Activated CD8-positive, alpha-beta memory T cell treated with anti-CD3 and anti-CD28 coated beads for 4 hours (primary cell): ENCODE measurements at regions not wholly inside any gene's neighbourhood (a gene's known extent, or its start where the extent isn't known, plus 50 kb on each side); places are given as distances from the start of the nearest gene placed in this dataset.

Experiments
- DNase-seq, 2 donors: peaks; one replicate each; pipeline ENCODE4 v3.0.0-alpha.2; 2020; ENCODE audit warnings: low read depth in 2 of 2

GRCh38 chr1:50358962-50359361 is 64.3 kb downstream of the DMRTA2 start:
- no peak for DNase-seq

GRCh38 chr1:50357186-50357585 is 66.1 kb downstream of the DMRTA2 start:
- no peak for DNase-seq

- DNase-seq = no peak
Observed at GRCh38 chr1:50354813-50355212, 68.4 kb downstream of the DMRTA2 start.

GRCh38 chr1:50352428-50352827 is 70.8 kb downstream of the DMRTA2 start:
- DNase-seq = no peak

- DNase-seq = no peak
Observed at GRCh38 chr1:50350868-50351267, 72.4 kb downstream of the DMRTA2 start.

- no peak for DNase-seq
Observed at GRCh38 chr1:50350421-50350820, 72.8 kb downstream of the DMRTA2 start.

GRCh38 chr1:50349242-50349565 is 74.0 kb downstream of the DMRTA2 start:
- DNase-seq = no peak

- peak in 1 of 2 donors; percentile 5 for DNase-seq
Observed at GRCh38 chr1:50348449-50349241, 74.6 kb downstream of the DMRTA2 start.

- DNase-seq = no peak
Observed at GRCh38 chr1:50347933-50348332, 75.3 kb downstream of the DMRTA2 start.

- DNase-seq = no peak
Observed at GRCh38 chr1:50346621-50347020, 76.6 kb downstream of the DMRTA2 start.

GRCh38 chr1:50343323-50343722 is 79.9 kb downstream of the DMRTA2 start:
- no peak for DNase-seq

GRCh38 chr1:50342525-50342924 is 80.7 kb downstream of the DMRTA2 start:
- no peak for DNase-seq

GRCh38 chr1:50335036-50335435 is 88.2 kb downstream of the DMRTA2 start:
- no peak for DNase-seq

GRCh38 chr1:50333595-50333974 is 89.7 kb downstream of the DMRTA2 start:
- no peak for DNase-seq

- DNase-seq = no peak
Observed at GRCh38 chr1:50332941-50333594, 90.2 kb downstream of the DMRTA2 start.

- no peak for DNase-seq
Observed at GRCh38 chr1:50329332-50329932, 93.8 kb downstream of the DMRTA2 start.

GRCh38 chr1:50328552-50328951 is 94.7 kb downstream of the DMRTA2 start:
- DNase-seq = no peak

GRCh38 chr1:50326026-50326425 is 97.2 kb downstream of the DMRTA2 start:
- no peak for DNase-seq

- no peak for DNase-seq
Observed at GRCh38 chr1:50322579-50322978, 100.7 kb downstream of the DMRTA2 start.

- no peak for DNase-seq
Observed at GRCh38 chr1:50318428-50318827, 104.8 kb downstream of the DMRTA2 start.

- no peak for DNase-seq
Observed at GRCh38 chr1:50308878-50309277, 114.4 kb downstream of the DMRTA2 start.

- DNase-seq = no peak
Observed at GRCh38 chr1:50305808-50306207, 117.4 kb downstream of the DMRTA2 start.

- DNase-seq = no peak
Observed at GRCh38 chr1:50300297-50300696, 122.9 kb downstream of the DMRTA2 start.
